HG02943 (cell line): ENCODE measurements at regions not wholly inside any gene's neighbourhood (a gene's known extent, or its start where the extent isn't known, plus 50 kb on each side); places are given as distances from the start of the nearest gene placed in this dataset.

Experiments
- ATAC-seq: cut with Tn5 transposase; IDR thresholded peaks from one replicate; pipeline ENCODE4 v1.9.1; 2021; ENCODE audit warnings: mild to moderate bottlenecking, low read depth, moderate library complexity; ENCODE audit not compliant: unreplicated experiment

DNA sequence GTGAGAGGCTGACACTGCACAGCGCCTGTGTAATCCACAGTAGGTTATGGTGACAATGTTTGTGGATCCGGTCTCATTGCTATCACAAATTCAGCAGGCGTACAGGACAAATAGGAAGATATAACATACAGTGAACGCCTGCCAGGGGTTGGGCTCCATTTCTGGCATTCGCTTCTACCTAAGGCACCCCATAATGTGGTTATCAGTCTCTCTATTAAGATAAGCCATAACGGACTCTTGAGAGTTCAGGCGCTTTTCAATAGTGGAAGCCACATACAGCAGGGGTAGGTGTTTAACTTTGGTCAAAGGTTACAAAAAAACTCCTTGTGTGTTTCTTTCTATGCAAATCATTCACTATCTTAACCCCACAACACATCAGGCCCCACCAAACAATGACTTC lies 72.8 kb downstream of the SIPA1L2 start:
- ATAC-seq: no peak

DNA sequence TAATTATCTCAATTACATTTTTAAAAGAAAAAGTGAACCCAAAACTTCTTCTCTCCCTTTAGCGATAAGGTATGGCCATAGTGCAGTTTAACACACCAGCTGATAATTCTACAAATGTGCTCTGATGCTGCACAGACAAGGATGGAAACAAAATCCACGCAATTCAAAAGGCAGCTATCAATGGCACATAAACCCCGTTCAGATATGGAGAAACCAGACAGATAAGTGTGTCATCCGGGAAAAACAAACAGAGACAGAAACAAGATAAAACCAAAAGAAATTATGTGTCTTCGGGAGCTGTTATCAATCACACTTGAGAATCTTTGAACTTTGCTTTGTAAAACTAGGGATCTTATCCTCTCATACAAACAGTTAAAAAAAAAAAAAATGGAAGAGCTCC lies 73.6 kb downstream of the SIPA1L2 start:
- ATAC-seq: no peak

DNA sequence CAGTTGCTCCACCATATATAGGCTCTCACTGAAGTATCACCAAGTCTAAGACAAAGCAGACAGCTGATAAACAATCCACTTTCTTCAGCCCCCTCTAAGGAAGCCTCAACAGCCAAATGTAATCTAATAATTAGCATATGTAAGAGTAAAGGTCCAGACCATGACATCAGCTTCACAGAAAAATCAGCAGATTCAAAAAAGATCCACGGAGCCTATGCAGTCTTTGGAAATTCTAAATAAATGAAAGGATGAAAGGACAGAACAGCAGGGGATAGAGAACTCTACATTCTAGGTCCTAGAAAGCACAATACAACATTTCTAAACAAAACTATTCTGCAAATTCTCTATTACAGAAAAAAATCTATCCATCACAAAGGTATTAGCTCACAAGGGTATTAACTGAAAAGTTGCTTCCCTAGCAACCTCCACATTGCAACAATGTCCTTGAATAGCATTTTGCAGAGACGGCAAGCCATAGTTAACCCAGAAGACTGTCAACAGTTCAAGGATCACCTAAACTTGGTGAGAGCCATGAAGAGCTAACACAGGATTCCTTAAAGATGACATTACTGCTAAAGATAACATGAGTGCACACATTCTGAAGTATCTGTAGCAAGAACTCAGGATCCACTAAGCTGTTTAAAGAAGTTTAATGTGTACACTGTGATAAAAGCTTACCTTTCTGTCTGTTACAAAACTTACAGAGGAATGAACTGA lies 74.3 kb downstream of the SIPA1L2 start:
- no peak for ATAC-seq

DNA sequence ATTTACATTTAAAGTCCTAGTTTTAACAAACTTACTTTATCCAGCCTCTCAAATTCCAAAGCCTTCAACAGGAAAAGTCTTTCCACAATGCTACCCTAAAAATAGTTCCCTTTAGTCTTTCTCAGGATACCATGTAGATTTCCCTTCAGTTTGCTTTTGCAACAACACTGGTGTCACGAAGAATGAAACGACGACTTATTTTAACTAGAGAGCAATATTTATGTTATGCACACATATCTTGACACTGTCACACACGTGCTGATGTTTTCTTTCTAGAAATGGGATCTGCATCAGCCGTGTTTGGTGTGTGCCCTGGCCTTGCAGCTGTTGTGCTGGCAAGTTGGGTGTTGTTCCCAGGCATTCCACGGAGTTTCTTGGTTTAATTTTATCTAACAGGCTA lies 75.5 kb downstream of the SIPA1L2 start:
- no peak for ATAC-seq

DNA sequence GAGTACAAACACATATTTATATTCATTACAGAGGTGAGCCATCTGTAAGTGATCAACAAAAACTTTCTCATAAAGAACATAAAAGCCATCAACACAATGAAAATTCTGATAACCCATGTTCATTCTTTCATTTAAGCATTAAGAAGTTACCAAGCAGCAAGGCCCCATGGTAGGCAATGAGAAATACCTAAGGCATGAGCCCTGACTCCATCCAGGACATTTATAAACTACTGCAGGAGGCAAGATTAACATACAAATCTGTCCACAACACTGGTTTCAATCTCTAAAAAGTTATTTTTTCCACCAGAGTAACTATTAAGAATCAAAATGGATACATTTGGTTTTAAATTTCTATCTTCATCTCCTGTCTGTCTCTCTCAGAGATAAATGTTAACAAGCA lies 76.1 kb downstream of the SIPA1L2 start:
- ATAC-seq: no peak

DNA sequence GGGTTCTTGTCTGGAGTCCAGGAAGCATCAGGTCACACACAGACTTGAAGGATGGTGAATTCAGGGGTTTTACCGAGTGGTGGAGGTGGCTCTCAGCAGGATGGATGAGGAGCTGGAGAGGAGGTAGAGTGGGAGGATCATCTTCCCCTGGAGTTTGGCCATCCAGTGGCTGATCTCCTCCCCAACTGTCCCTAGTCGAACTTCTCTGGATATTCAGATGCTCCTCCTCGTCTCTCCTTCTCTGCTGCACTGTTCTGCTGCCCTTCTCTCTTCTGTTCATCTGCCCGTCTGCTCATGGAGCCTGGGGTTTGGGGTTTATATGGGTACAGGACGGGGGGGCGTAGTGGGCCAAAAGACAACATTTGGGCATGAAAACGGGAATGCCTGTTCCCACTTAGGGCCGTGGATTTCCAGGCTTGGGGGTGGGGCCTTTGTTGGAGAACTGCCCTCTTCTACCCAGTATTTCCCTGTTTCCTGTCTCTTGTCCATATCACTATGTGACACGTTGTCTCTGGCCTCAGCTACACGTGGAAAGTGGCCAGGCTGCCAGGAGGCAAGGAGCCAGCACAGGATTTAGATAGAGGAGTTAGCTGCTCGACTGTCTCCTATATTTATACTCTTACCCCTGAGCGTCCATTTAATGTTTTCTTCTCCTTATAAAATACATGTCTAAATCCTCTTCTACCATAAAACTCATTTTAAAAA lies 76.7 kb downstream of the SIPA1L2 start:
- no peak for ATAC-seq

DNA sequence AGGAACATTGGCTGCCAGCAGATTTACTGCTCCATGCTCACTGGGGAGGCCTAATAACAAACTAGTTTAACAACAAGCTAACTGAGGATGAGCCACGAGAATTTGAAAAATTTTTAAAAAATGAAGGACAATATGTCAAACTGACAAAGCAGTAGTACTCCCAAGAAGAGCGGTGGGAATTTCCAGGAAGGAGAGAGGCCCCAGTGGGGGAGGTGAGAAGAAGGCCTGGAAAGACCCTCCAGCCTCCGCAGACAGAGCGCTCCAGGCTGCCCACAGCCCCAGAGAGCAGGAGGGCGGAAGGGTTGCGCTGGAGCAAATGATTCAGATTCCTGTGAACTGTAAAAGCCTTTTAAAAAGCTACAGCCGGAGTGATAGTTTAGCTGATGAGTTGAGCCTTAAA lies 78.5 kb downstream of the SIPA1L2 start:
- no peak for ATAC-seq

DNA sequence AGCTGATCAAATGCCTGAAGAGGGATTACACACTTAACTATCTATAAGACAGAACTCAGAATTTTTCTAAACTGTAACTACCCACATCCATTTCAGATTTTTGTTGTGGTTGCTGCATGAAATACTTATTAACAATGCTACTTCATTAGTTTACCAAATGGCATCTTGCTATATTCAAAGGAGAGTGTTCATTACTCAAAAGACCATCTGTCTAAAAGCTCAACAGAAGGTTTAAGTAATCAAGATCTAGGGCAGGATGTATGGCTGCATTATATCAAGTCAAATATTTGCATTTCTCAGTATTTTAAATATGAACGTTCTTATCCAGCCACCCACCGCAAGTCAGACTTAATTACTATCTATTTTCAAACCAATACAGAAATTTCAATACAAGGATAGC lies 79.9 kb downstream of the SIPA1L2 start:
- ATAC-seq: no peak

DNA sequence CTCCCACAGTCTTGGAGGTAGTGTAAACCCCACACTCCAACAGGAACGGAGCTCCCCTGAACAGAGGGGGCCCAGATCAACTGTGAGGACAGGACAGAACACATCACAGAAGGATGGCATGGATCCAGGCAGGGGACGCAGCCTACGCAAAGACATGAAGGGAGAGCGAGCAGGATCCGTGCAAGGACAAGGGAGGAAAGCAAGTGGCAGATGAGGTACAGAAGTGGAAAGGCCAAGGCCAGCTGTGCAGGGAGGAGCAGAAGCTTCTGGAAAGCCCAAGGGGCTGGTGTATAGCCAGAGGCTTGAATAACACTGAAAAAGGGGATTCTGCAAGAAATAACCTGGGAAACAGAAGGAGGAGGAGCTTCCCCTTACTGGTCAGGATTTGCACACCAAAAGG lies 81.2 kb downstream of the SIPA1L2 start:
- no peak for ATAC-seq

DNA sequence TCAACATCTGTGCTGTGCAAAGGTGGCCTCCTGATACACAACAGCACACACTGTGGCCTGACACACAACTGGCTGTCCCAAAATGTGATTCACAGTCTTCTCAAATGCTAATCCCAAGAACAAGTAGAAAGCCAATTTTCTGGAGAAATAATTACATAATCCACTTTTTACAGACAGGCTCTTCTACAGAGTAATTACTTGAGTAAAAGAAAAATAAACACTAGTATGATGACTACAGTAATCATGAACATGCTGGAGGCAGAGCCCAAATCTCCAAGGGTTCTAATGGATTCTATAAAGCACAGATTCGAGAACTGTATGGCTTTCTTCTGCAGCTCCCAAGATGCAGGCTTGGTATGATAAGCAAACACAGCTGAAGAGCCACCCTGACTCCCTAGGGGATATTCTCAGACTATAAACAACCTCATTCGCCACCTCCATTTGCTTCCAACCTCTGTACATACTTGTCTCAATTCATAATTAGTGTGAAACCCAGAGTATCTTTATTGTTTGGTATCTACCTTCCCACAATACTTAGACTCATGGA lies 81.9 kb downstream of the SIPA1L2 start:
- ATAC-seq: no peak

DNA sequence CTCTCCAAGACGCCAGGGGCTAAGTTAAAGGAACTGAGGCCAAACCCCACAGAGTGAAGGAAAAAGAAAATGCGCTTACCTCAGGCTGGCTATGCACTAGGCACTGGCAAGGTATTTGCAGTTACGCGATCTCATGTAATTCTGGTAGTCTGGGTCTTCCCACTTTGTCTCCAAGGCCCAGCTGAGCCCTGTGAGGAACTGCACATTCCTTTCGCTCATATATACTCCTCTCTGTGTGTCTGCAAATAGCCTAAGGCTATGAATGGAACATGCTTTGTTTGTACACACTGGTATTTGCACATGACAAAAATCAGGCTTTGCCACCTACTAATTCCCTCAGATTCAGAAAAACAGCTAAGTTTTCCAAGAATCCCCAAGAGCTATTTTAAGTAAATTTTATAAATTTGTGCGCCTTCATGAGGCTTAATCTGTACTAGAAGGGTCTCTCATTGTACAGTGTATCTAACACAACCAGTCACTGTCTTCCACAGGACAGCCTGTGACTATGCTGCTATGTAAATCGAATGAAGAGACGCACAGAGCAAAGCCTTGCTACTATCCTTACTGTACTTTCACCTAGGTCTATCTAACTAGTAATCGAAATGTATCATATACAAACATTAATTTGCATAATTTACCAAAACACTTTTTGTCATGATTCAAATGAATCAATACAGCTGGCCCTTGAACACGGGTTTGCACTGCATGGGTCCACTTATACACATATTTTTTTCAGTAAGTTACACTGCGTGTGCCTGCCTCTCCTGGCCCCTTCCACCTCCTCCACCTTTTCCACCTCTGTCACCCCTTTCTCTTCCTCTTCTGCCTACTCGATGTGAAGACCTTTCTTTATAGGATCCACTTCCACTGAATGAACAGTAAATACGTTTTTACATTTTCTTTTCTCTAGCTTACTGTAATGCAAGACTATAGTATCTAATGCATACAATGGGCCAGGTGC lies 87.0 kb downstream of the SIPA1L2 start:
- no peak for ATAC-seq

DNA sequence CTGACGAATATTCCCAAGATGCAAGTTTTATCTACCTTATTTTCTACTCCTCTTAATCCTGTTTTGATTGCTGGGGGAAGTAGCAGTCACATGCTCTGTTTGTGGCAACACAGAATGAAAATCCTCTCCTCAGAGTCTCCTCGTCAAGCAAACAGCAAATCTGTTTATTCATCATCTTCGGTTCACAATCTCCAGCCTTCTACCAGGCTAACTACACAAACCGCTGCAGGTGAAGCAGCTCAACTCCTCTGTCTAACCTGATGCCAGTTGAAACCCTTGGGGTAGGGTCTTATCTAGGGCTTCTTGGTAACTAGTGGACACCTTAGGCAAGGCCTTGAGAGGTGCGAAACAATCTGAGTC lies 91.0 kb downstream of the SIPA1L2 start:
- no peak for ATAC-seq

DNA sequence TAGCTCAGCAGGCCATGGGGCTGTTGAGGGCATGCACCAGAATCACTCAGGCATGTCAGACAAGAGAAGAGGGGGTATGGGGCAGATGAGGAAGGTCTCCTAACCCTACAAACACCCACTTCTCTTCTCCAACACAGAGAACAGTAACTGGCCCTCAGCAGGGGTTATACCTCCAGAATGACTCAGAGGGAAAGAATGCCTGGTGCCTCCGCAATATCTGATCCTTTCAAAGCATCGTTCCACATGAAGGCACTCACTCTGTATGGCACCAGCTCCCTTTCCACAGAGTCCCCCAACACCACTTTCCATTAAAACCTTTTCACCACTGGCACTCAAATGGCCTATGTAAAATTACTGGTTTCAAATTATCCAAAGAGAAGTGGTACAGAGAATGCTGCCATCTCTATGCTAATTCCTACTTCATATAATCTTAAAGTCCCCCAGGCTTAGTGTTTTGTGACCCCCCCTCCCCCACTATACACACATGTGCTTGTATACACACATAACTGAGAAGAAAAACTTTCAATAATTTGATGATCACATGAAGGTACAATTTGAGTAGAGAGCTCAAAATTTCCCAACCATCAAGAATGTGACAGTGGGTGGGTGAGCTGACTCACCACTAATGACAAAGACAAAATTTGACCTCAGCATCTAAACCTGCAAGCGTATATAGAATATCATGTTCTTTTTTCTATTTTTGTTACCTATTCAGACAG lies 91.5 kb downstream of the SIPA1L2 start:
- no peak for ATAC-seq

DNA sequence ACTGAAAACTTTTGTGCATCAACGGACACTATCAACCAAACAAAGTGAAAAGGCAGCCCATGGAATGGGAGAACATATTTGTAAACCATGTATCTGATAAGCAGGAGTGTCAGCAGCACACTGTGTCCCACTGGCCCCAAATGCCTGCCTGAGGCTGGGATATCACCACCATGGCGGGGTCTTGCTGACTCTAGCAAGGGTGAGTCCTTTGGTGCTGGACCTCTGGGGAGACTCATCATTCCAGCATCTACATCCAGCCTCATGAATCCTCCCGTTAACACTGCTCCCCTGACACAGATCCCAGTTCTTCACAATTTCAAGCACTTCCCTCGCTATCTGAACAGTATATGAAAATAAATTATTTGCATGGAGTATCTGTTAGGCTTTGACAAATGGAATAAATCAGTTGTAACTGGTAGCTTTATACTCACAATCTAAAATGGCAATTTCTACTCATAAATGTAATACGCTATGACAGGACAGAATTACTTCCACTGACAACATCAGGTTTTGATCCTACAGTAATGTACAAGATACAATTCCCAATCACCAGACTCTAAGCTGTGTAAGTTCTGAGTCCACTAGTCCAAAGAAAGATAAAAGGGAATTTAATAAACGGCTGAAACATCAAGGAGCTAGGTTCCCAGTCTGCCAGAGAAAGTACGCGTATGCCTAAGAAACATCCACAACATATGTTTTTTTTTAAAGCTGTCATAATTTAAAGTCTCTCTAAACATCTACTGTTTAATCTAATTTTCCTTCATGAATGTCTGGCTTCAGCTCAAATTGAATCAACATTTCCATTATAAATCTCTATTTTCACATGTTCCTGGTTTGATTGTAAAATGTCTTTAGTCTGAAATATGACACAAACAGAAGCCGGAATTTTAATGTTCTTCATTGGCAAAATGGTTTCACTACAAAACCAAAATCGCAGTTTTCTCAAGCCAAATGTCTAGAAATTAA lies 95.1 kb downstream of the SIPA1L2 start:
- ATAC-seq: no peak

DNA sequence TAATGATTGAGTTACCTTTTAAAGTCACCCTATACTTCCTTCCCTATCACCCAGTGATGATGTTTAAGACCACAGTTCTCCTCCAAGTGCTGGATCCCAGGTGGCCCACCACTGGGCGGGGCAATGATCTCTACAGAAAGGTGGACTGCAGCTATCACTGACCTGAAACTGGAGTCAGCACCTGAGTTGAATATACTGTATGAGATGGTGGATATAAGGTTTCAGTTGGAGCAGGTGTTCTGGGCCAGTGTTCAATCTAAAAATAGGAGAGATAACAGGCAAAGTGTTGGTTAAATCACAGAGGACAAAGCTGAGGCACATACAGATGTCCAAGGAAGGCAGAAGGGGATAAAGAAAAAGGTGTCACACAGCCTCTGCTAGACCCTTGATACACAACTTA lies 96.6 kb downstream of the SIPA1L2 start:
- ATAC-seq: no peak

DNA sequence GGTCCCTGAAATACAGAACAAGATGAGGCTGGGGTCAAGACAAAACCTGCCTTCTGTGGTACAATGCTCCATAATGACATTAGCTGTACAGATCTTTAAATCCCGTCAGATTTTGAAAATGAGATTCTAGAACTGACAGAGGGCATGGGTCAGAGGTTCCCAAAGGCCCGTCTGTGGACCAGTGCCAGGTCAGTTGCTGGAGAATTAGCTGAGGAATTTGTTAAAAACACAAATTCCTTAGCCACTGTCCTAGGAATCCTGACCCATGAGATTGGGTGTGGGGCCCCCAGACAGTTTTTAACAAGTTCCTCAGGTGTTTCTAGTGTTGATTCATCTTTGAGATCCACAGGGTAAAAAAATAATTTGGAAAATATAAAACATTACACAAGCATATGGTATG lies 97.0 kb downstream of the SIPA1L2 start:
- ATAC-seq: no peak

DNA sequence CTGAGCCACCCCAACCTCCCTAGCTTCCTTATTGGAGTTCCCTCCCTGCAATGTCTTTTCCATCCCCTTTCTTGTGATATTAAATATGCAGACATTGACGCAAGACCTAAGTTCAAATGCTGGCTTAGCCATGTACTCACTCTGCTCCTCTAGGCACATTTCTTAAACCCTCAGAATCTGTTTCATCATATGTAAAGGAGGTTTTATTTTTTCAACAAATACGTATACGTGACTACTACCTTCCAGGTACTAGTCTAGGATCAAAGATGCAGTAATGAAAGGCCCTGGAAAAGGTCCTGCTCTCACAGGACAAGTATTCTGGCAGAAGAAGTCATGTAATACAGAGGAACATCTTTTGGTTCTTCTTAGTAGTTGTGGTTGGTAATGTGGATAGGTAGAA lies 98.6 kb downstream of the SIPA1L2 start:
- ATAC-seq: no peak

DNA sequence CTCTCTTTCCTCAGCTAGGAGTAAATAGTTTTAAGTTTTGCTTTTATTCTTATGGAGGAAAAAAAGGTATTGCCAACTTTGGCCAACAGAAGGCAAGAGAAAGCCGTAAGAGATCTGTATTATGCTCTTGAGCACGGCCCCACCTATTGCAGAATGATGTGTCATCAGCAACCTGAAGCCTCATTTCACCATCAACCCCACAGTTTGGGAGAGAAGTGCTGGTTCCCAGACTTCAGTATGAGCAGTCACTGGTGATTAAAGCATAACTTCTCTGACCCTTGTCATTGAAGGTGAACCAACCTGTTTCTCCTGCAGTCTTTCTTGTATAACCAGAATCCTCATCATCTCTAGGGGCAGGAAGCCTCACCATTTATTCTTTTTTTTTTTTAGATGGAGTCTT lies 100.2 kb downstream of the SIPA1L2 start:
- no peak for ATAC-seq

DNA sequence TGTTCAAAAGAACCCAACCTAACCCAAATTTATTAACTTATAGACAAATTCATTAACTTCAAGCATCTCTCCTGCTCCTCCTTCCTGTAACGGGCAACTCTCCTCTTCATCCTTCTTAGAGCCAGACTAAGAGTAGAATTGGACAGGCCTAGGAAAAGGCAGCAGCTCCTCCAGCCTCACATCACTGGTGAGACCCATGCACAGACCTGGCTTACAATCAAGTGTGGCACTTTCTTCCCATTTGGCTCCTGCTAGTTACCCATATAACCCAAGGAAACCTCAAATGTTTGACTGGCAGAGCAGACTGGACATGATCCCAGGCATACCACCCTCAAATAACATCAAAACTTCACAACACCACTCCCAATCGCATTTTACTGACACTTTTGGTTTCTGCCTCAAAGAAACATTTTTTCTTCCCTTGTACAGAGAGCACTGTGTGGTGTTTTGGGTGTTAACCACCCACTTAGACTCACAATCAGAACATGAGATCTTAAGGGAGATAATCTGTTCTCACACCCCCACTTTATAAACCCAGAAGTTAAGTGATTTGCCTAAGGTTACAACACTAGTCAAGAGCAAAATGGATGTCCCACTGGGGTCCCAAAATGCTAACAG lies 101.4 kb downstream of the SIPA1L2 start:
- ATAC-seq: no peak
